Liver (tissue), 8 donors: ENCODE measurements at regions not wholly inside any gene's neighbourhood (a gene's known extent, or its start where the extent isn't known, plus 50 kb on each side); places are given as distances from the start of the nearest gene placed in this dataset.

Experiments
- DNase-seq: peaks from one replicate; pipeline ENCODE4 v3.0.0-alpha.2; 2017; ENCODE audit warnings: low spot score
- H3K27ac ChIP-seq, 2 donors: one replicate each; pipeline ENCODE4 v1.7.0; 2013; ENCODE audit warnings: inconsistent platforms in 2 of 2, low read length in 2 of 2, control low read depth in 1 of 2, low read depth in 1 of 2, mild to moderate bottlenecking in 1 of 2
- H3K27me3 ChIP-seq, 4 donors: one replicate each; pipeline versions ENCODE4 v1.6.1 to v1.7.0; 2013; ENCODE audit warnings: low read length in 3 of 4, inconsistent platforms in 1 of 4, mild to moderate bottlenecking in 1 of 4, moderate library complexity in 1 of 4; ENCODE audit not compliant: control insufficient read depth in 4 of 4, insufficient read depth in 4 of 4
- H3K36me3 ChIP-seq, 4 donors: one replicate each; pipeline versions ENCODE4 v1.6.1 to v1.7.0; 2013; ENCODE audit warnings: low read length in 3 of 4, mild to moderate bottlenecking in 3 of 4, low read depth in 1 of 4, moderate library complexity in 1 of 4; ENCODE audit not compliant: control insufficient read depth in 4 of 4, insufficient read depth in 3 of 4
- H3K4me1 ChIP-seq, 4 donors: one replicate each; pipeline versions ENCODE4 v1.6.1 to v1.7.0; 2013; ENCODE audit warnings: low read length in 3 of 4, mild to moderate bottlenecking in 3 of 4, moderate library complexity in 1 of 4; ENCODE audit not compliant: control insufficient read depth in 4 of 4, insufficient read depth in 4 of 4
- H3K4me3 ChIP-seq, 3 donors: one replicate each; pipeline versions ENCODE4 v1.6.1 to v1.7.0; 2013; ENCODE audit warnings: low read length in 3 of 3, control low read depth in 1 of 3, low read depth in 1 of 3, mild to moderate bottlenecking in 1 of 3
- H3K9ac ChIP-seq, 2 donors: one replicate each; pipeline ENCODE4 v1.7.0; 2013; ENCODE audit warnings: low read length in 2 of 2, mild to moderate bottlenecking in 2 of 2, moderate library complexity in 2 of 2, control low read depth in 1 of 2, low read depth in 1 of 2
- H3K9me3 ChIP-seq, 4 donors: one replicate each; pipeline versions ENCODE4 v1.6.1 to v1.7.0; 2013; ENCODE audit warnings: low read length in 3 of 4; ENCODE audit not compliant: control insufficient read depth in 4 of 4
- CTCF ChIP-seq: fragments of 150-350 bp; IDR thresholded peaks from 2 replicates; pipeline ENCODE4 v1.5.1; 2017; ENCODE audit warnings: improper control_type of control experiment, low read depth, low read length; ENCODE audit not compliant: missing input control
- GABPA ChIP-seq, 2 donors: IDR thresholded peaks in 1 of 2; conservative IDR thresholded peaks in 1 of 2; 2 replicates each; pipeline ENCODE4 v1.6.1; 2016; ENCODE audit warnings: antibody characterized with exemption in 2 of 2, mild to moderate bottlenecking in 1 of 2, moderate library complexity in 1 of 2
- NR2F2 ChIP-seq: IDR thresholded peaks from 2 replicates; pipeline ENCODE4 v1.6.1; 2016; ENCODE audit warnings: antibody characterized with exemption
- RXRA ChIP-seq, 2 donors: IDR thresholded peaks; 2 replicates each; pipeline ENCODE4 v1.6.1; 2017 to 2018; ENCODE audit warnings: antibody characterized with exemption in 2 of 2, mild to moderate bottlenecking in 1 of 2
- TAF1 ChIP-seq: conservative IDR thresholded peaks from 2 replicates; pipeline ENCODE4 v1.6.1; 2016; ENCODE audit warnings: antibody characterized with exemption, mild to moderate bottlenecking
- YY1 ChIP-seq: IDR thresholded peaks from 2 replicates; pipeline ENCODE4 v1.6.1; 2016; ENCODE audit warnings: antibody characterized with exemption, mild to moderate bottlenecking
- ZBTB33 ChIP-seq: IDR thresholded peaks from 2 replicates; pipeline ENCODE4 v1.6.1; 2016; ENCODE audit warnings: antibody characterized with exemption
- WGBS: extraction: QIAGEN DNeasy Blood & Tissue Kit; methylation state at CpG from one replicate; pipeline ENCODE4 v1.1.7; 2013; 5-methylcytosine and 5-hydroxymethylcytosine counted together
- TF ChIP-seq, protein P1 (sequence below): IDR thresholded peaks from 2 replicates; pipeline ENCODE4 v1.6.1; 2016; ENCODE audit warnings: antibody characterized with exemption, mild to moderate bottlenecking
- TF ChIP-seq, protein P2 (sequence below): IDR thresholded peaks from 2 replicates; pipeline ENCODE4 v1.6.1; 2016; ENCODE audit warnings: antibody characterized with exemption
- donor health status: healthy.
- donor health status: healthy.
- donor health status: healthy.
- donor health status: healthy.
- donor health status: healthy.

- TF ChIP-seq, protein P1, sequence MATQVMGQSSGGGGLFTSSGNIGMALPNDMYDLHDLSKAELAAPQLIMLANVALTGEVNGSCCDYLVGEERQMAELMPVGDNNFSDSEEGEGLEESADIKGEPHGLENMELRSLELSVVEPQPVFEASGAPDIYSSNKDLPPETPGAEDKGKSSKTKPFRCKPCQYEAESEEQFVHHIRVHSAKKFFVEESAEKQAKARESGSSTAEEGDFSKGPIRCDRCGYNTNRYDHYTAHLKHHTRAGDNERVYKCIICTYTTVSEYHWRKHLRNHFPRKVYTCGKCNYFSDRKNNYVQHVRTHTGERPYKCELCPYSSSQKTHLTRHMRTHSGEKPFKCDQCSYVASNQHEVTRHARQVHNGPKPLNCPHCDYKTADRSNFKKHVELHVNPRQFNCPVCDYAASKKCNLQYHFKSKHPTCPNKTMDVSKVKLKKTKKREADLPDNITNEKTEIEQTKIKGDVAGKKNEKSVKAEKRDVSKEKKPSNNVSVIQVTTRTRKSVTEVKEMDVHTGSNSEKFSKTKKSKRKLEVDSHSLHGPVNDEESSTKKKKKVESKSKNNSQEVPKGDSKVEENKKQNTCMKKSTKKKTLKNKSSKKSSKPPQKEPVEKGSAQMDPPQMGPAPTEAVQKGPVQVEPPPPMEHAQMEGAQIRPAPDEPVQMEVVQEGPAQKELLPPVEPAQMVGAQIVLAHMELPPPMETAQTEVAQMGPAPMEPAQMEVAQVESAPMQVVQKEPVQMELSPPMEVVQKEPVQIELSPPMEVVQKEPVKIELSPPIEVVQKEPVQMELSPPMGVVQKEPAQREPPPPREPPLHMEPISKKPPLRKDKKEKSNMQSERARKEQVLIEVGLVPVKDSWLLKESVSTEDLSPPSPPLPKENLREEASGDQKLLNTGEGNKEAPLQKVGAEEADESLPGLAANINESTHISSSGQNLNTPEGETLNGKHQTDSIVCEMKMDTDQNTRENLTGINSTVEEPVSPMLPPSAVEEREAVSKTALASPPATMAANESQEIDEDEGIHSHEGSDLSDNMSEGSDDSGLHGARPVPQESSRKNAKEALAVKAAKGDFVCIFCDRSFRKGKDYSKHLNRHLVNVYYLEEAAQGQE, result no peak
- no peak for TF ChIP-seq RXRA (IDR thresholded peaks at IDR 0.05)
Observed at GRCh38 chr7:126119981-126120380, 1132.8 kb downstream of the GRM8 start (continued).

DNA sequence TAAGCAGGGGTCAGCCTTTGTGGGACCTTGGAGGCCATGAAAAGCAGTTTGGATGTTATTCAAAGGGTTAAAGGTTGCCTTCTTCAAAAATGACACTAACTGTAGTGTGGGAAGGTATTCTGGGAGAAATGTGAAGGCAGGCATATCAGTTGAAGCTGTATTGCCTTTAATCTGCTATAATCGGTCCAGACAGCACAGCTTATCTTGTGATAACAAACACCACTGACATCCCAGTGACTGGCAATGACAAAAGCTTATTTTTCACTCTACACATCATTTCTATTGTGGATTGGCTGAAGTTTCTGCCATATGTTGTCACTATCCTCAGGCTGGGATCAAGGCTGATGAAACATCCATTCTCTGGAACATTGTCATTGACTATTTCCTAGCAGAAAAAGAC lies 1149.2 kb downstream of the GRM8 start:
- no peak for DNase-seq
- Histone ChIP-seq H3K9me3 (no peaks in the 10 kb centered on the region), H3K27ac (no peak overlapping the region), H3K36me3 (no peaks in the 10 kb centered on the region), H3K9ac (no peak overlapping the region), H3K27me3 (no peaks in the 10 kb centered on the region), H3K4me1 (no peaks in the 10 kb centered on the region), H3K4me3 (no peak overlapping the region)
- WGBS, result 17% methylated on average over 1 of the region's 1 CpG
- TF ChIP-seq YY1 (no peak), TAF1 (no peak), RXRA (IDR thresholded peaks at IDR 0.05) (no peak), ZBTB33 (no peak), NR2F2 (no peak), GABPA (IDR thresholded peaks at IDR 0.05 in 1 of 2, conservative IDR thresholded peaks at IDR 0.05 in 1 of 2) (no peak), CTCF (no peak)
- TF ChIP-seq, protein P2, sequence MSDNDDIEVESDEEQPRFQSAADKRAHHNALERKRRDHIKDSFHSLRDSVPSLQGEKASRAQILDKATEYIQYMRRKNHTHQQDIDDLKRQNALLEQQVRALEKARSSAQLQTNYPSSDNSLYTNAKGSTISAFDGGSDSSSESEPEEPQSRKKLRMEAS, result no peak
- TF ChIP-seq, protein P1, result no peak
